HG03196 (cell line): ENCODE measurements at regions not wholly inside any gene's neighbourhood (a gene's known extent, or its start where the extent isn't known, plus 50 kb on each side); places are given as distances from the start of the nearest gene placed in this dataset.
A peak's percentile ranks its signal among the peaks of the same experiment; 100 is the strongest.

ENCODE experiments used
- ATAC-seq: cut with Tn5 transposase; IDR thresholded peaks from one replicate; pipeline ENCODE4 v1.9.1; 2021; ENCODE audit not compliant: unreplicated experiment

DNA sequence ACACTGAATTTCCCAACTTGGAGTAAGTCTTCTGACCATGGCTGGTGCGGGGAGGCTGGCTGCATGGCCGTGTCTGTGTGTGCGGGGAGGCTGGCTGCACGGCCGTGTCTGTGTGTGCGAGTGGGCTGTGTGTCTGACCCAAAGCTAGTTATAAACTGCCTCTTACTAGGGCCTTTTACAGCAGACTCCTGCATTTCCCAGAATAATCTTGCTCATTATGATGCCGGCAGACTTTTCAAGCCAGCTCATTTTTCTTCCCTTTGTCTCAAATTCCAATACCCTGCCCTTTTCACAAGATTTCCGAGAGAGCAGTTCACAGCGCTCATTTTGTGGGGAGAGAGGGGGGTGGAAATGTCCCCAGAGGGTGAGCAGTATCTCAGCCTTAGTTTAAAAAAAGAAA is 470.7 kb upstream of the BRINP1 start:
- no peak for ATAC-seq

DNA sequence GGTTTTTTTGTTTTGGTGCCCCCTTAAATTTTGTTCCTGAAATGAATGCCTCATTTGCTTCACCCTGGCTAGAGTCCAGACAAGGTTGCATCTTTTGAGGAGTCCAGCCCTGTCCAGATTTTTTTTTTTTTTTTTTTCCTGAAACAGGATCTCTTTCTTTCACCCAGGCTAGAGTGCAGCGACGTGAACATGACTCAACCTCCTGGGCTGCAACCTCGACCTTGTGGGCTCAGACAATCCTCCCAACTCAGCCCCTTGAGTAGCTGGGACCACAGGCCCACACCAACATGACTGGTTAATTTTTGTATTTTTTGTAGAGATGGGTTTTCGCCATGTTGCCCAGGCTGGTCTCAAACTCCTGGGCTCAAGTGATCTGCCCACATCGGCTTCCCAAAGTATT is 469.0 kb upstream of the BRINP1 start:
- no peak for ATAC-seq

DNA sequence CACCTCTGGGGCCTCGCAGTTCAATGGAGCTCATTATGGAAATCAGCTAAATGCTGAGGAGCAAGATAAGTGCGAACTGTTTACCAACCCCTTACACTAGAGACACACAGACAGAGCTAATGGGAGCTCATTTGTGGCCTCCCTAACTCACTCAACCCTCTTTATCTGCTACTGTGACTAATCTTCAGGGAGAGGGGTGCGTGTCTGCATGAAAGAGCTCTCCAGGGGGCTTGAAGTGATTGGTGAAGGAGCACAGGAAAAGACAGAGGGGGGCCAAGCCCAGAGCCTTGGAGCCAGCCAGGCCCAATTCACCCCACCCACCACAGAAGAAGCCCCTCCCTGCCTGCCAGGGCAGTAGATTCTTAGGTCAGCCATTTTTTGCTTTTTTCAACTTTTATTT is 466.8 kb upstream of the BRINP1 start:
- no peak for ATAC-seq

DNA sequence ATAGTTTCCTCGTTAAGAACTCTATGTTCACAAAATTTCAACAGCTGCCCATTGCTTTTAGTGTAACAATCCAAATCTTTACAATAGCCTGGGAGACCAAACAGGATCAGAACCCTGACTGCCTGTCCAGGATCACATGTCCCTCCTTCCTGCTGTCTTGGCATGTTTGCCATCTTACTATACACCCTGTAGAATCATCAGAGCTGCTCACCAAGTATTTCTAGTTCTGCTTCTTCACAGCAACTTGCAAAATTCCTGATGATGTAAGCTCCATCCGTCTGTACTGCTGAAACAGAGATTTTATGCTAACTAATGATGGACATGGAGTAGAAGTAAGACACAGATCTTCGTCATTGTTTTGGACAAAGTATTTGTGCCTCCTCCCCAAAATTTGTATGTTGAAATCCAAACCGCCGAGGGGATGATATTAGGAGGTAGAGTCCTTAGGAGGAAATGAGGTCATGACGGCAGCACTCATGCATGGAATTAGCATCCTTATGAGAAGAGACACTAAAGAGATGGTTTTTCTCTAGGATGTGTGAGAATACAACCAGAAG is 464.9 kb upstream of the BRINP1 start:
- ATAC-seq, result no peak

DNA sequence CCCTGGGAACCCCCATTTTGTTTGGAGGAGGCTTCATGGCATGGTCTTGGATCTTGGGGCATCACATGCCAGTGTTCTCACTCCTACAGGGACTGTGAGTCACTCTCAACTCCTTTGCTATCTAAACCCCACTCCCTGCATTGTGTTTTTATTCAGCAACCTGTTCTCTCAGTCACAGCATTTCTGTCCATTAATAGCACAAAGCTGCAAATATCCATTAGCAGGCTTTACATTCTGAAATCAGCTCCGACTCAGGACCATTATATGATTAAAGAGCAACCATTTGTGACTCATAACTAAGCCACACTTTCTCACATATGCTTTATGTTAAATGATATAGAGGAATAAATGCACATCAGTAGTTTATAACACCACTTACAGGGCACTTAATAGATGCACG is 462.1 kb upstream of the BRINP1 start:
- no peak for ATAC-seq

DNA sequence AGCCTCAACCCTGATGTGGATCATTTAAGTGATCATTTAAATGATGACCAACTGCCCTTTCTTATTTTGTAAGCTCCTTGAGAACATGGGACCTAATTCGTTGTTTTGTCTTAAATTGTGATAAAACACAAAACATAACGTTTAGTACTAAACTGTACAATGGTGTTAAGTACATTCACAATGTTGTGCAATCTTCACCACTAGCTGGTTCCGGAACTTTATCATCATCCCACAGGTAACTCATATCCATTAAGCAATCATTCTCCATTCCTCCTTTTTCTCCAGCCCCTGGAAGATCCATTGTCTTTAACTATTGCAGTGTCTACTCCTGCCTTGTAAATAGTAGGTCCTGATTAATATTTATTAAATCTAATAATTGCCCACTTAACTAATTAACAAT is 460.5 kb upstream of the BRINP1 start:
- ATAC-seq, result no peak

DNA sequence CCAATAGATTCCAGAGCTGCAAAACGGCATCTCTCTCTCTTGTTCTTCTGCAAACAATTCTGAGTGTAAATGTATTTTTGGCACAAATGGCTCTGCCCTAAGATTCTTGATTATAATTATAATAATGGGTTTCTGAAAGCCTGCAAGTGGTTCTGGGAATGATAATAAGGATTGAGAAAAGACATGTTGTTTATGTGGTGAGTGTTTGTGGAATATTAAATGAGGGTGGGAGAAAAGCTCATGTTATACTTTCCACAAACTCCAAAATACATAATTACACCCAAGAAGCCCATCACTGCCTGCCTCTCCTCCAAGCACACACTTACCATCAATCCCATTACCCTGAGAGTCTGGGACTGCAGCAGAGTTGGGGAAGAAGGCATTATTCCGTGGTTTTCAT is 460.0 kb upstream of the BRINP1 start:
- no peak for ATAC-seq

DNA sequence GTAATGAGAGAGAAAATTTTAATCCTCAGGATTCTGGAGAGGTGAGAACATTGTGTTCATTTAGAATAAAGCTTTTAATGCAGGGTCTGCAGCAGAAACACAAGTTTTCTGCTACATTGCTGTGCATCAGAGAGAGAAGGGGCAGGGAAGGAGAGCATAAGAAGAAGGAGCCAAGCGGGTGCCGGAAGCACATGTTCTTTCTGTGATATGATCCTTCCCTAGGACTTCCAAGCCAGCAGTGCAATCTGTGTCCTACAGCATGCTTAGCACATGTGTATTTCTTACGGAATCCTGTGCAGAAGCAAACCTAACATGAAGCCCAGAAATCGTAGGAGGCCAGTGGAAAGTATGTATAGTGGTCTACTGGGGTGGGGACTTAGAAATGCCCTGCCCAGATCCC is 458.3 kb upstream of the BRINP1 start:
- no peak for ATAC-seq

DNA sequence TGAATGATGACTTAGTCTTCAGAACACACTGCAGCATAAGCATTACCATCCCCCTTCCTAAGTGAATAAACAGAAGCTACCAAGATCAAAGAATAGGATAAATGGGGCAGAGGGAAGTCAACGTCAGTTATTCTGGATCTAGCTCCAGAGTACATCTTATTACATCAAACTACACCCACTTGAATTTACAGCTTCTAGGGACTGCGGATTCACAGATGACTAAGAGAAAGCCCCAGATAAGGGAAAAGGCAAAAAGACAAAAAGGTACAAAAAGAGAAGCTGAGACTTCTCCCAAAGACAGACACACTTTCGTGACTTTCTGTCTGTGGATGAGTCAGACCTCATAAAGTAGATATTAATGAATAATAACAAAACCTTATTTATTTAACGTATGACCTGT is 457.9 kb upstream of the BRINP1 start:
- no peak for ATAC-seq

DNA sequence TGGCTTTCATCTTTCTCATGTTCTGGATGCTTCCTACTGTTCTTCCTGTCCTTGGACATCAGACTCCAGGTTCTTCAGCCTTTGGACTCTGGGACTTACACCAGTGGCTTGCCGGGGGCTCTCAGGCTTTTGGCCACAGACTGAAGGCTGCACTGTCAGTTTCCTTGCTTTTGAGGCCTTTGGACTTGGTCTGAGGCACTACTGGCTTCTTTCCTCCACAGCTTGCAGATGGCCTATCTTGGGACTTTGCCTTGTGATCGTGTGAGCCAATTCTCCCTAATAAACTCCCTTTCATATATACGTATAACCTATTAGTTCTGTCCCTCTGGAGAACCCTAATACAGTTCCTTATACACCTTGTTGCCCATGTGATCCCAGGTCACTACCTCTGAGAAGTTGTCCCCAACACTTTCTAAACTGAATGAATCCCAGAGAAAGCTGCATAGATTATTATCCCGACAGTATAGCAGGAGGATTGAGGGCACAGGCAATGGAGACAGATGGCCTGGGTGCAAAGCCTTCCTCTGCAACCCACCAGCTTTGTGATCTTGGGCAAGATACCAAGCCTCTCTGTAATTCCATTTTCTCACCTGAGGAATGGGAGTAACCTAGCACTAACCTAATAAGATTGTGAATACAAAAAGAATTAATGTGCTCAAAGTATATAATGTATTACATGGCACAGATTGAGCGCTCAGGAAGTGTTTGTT is 449.6 kb upstream of the BRINP1 start:
- ATAC-seq, result no peak

DNA sequence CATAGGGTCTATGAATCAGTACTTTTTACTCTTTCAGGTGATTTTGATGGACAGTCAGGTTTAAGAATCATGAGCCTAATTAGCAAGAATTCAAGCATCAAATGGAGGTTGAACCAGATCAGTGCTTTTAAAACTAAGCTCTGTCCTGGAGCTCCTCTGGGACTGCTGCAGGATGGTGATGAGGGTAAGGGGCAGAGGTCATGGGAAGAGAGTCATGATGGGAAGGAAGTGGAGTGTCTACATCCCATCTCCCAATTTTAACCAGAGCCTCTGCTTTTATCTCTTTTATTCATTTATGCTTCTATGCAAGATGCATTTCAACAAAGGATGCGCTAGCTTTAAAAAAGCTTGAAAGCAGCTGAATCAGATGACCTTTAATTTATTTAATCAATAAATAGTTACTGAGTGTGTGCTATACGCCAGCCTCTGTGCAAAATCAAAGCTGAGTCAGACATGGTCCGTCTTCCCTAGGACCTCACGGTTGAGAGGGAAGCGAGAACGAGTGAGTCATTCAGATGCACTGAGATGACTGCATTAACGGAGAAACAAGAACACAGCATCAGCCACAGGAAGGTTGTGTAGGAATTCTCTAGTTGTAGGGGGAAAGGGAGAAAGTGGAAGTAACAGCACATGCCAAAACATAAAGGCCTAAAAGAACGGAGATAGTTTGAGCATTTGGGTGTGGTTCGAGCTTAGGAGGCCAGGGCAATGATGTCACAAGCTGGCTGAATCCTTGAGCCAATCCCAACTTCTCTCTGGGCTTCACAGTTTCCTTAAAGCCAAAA is 441.6 kb upstream of the BRINP1 start:
- ATAC-seq, result no peak

DNA sequence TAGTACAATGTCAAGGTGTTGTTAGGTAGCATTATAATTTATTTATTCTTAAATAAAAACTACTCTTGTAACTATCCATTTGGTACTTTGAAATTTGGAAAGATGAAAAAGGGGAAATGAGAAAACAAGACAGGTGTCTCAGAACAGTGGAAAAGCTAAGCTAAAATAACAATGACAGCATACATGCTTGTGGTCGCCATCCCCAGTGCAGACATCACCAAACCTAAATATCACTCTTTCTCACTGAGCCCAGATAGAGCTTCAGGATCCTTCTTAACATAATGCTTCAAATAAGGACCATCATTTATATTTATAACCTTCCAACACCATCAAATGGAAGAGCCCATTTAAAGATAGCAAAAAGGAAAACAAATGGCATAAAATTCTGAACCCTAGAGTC is 434.4 kb upstream of the BRINP1 start:
- no peak for ATAC-seq

DNA sequence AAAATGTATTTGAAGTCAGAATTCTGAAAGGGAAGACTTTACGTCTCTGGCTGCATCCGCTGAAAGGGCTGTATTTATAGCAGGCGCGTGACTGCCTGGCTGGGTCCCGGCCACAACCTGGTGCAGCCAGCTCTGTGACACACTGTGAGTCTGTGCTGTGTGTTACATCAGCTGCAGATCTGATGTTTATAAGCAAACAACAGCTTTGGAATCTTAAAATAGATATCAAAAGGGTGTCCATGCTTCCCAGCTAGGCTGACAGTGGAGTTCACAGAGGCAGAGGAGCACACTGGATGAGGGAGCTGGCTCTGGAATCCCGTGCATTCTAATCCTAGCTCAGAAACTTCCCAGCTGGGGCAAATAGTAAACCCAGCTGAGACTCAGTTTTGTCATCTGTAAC is 433.4 kb upstream of the BRINP1 start:
- no peak for ATAC-seq

DNA sequence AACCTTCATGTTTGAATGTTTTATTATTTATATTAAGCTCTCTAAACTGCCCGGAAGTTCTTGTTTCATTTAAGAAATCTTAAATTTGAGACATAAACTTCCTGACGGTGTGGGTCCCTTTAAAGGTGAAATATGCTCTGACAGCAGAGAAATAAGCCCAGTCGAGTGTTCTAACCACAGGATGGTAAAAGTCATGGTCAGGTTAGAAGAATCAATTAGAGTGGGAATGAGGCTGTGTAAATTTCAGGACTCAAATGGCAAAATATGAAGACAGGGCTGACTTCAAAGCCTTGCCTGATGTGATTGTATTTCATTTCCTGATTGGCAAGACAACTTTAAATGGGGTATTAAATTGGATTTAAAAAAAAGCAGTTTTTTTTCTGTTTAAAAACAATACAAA is 432.9 kb upstream of the BRINP1 start:
- ATAC-seq, result no peak

DNA sequence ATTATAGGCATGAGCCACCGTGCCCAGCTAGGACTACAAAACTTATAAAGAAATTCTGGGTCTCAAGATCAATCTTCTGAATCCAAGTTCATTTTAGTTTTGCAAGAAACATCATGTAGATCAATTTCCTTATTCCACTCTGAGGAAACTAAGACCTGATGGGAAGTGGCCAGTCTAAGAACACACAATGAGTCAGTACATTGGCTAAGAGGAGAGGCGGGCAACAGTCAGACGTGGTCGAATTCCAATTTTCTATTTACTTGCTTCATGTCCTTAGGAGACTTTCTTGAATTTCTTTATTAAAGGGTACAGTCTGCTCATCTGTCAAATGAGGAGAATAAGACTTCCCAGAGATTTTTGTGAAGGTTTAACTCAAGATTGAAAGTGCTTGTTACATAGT is 432.1 kb upstream of the BRINP1 start:
- no peak for ATAC-seq

DNA sequence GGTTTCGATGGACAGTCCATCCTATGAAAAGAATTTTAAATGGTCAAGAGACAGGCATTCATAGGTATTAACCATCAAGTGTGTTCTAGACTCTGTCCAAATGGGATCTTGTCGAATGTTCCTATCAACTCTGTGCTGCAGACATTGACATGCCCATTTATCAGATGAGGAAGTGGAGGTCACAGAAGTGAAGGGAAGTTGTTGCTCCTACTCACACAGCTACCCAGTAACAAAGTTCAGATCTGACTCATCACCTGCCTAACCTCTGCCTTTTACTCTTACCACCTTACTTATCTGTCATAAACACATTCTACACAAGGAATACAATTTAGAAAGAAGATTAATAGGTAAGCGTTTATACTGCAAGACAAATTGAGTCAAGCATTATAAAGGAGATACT is 426.2 kb upstream of the BRINP1 start:
- no peak for ATAC-seq

DNA sequence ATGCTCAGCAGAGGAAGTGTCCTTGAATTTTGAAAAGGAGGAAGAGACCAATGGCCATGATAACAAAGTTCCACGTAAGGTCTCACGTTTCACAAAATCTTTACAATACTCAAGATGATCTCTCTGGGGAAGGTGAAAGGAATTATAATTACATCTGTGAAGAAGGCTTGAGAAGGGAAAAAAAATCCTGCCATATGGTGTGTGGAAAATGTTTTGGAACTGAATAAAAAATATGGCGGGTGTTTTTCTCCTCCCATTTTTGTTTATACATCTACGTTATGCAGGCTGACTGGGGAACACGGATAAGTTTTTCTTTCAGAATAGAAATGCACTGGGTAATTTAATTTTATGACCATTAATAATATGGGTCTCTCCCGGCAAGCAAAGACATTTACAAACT is 425.6 kb upstream of the BRINP1 start:
- no peak for ATAC-seq

DNA sequence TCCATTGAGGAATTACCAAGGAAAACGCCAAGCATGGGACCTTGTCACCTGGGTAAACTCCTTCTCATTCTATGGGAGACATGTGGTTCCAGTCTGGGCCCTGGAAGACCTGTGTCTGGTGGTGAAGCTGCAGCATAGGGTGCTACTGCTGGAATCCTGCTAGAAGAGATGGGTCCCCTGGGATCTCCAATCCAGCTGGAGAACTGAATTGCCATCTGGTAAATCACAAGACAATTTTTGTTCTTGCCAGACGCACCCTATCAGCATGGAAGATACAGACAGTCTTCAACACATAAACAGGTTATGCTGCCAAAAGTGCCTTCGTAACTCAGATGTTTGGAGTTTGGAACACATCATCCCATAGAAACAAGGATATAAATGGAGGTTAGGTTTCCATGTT is 424.0 kb upstream of the BRINP1 start:
- ATAC-seq, result no peak

DNA sequence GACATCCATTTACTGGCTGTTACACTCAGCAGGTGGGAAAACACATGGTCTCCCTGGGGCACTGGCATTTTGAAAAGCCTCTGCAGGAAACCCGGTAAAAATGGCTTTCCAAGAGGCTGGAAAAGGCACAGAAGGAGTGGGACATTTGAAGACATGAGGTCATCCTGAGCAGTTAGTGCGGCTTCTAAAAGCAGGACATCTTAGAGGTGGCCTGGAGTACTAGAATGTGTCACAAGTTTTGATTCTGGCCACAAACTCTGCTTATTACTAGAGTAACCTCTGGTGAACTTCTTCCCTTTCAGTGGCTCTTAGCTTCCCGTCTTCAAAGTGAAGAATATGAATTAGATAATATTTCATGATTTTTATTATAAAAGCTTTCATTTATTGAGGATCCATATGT is 423.0 kb upstream of the BRINP1 start:
- peak; percentile 74 for ATAC-seq

DNA sequence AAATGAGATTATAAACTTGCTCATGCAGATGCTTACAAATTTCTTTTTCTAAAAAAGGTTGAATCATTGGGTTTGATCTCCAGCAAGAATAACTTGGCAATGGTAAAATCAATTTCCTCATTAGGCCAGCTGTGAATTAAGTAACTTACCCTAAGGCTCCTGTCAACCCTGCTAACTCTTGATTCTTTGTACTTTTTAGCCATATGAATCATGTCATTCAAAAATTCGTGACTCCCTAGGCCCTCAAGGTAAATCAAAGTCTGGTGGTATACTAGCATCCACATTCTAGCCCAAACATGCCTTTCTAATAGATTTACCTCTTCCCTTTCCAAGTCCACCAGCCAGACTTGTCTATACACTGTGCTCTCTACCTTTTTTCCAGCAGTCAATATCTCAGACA is 420.8 kb upstream of the BRINP1 start:
- no peak for ATAC-seq

DNA sequence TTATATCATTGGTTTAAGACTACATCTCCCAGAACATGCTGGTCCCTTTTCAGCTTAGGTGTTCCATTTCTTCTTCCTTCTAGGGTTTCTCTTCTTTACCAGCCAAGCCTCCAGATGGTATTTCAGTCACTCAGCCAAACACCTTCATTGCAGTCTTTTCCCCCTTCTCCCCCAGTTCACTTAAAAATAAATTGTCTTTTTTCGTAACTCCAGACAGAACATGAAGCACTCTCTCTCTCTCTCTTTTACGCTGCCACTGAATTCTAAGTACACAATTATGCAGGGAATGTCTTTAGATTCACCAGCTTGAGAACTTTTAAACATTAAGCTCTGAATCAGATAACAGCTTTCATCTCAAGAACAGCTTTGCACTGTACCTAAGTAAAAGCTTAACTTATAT is 419.7 kb upstream of the BRINP1 start:
- no peak for ATAC-seq

DNA sequence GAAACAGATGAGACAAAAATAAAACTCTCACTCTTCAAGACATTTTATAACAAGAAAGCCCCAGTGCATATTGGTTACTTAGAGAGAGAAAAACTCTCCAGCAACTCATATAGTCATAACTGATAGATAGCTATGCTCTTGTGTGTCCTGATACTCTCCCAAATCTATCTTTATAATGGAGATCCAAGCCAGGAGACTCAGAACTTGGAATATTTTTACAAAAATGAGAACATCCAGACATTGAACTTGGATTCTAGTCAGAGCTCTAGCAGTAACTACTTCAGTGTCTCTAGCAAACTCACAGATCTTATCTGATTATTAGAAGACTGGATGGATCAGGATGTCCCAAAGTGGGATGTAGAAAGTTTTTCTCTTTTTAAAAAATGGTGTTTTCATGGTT is 412.7 kb upstream of the BRINP1 start:
- ATAC-seq, result no peak

DNA sequence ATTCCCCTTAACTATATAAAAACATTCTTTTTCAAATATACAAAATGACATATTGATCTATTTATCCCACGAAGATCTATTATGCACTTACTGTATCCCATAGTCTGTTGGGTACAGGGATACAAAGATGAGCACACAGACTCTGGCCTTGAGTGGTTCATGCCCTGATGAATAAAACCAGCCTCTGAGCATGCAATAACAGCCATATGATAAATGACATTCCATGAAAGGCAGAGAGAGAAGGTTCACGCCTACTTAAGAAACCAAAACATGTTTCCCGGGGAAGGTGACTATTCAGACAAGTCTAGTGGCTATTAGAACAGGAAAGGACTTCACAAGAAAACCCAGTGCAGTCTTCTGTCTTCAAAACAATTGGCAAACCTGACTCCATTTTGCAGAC is 406.2 kb upstream of the BRINP1 start:
- no peak for ATAC-seq
